Retinal pigment epithelial cell (primary cell): ENCODE measurements at regions not wholly inside any gene's neighbourhood (a gene's known extent, or its start where the extent isn't known, plus 50 kb on each side); places are given as distances from the start of the nearest gene placed in this dataset.

Experiments used
- DNase-seq: peaks from one replicate; pipeline ENCODE4 v3.0.0-alpha.2; 2010; ENCODE audit warnings: low read depth
- H3K4me3 ChIP-seq: 2 replicates; pipeline ENCODE4 v1.5.1; 2011; ENCODE audit warnings: mild to moderate bottlenecking, low read length, control low read depth, moderate library complexity
- CTCF ChIP-seq: conservative IDR thresholded peaks from 2 replicates; pipeline ENCODE4 v1.5.1; 2011; ENCODE audit warnings: low read depth, low read length, control low read depth, inconsistent platforms

GRCh38 chr9:7298123-7298522, 501.5 kb downstream of the DMAC1 start:
- TF ChIP-seq CTCF = no peak
- no peak overlapping the region for H3K4me3 ChIP-seq
- no peak for DNase-seq

GRCh38 chr9:7297521-7297920, 502.1 kb downstream of the DMAC1 start:
- no peak for DNase-seq
- TF ChIP-seq CTCF = no peak
- H3K4me3 ChIP-seq = no peak overlapping the region

DNA sequence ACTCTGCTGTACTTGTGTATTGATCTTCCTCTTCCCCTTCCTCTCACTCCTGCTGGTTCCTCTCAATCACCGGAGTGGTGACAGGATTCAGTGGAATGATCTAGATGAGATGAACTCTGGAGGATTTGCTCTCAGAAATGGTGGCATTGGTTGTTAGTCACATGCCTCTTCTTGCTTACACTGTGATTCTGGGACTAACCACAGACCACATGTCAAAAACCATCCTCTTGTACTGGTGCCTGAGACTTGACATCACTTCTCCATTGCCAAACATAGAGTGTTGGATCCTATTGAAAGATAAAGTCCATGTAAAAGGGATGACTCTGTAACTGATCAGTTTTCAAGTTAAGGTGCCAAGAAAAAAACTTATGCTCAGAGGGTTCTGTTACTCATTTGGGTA, 506.5 kb downstream of the DMAC1 start:
- no peak for DNase-seq
- H3K4me3 ChIP-seq = no peak overlapping the region
- TF ChIP-seq CTCF = no peak

DNA sequence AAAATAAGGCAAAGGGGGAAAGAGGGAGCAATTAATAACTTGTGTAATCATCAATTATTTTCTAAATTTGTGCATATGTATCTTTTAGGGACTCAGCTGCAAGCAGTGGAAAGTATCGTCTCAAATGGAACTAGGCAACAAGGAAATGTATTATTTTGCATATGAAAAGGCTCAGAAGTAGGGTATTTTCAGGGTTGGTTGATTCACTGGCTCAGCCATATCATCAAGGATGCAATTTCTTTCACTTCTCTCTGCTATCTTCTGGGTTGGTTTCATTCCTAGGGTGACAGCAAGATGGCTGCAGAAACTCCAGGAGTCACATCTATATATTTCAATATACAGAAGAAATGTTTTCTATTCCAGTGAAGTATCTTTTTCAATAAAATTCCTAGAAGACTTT, 509.8 kb downstream of the DMAC1 start:
- no peak for TF ChIP-seq CTCF
- no peak for DNase-seq
- H3K4me3 ChIP-seq = no peak overlapping the region

DNA sequence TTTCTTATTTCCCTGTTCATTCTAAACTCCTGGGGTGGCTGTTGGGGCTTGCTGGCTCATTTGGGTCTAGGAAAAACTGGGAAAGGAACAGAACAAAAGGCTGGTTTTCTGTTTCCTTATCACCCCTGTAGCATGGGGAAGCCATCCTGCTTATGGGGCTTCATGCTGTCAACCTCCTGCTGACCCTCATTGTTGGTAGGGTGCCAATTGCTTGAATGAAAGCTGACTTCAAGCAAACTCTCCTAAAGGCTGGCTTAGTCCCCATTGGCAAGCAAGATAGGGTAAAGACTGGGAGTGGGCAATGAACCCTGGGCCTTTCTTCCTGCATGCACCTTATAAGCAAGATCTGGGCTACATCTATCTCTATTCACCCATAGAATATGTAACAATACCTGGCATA, 511.6 kb downstream of the DMAC1 start:
- no peak overlapping the region for H3K4me3 ChIP-seq
- no peak for TF ChIP-seq CTCF
- no peak for DNase-seq

DNA sequence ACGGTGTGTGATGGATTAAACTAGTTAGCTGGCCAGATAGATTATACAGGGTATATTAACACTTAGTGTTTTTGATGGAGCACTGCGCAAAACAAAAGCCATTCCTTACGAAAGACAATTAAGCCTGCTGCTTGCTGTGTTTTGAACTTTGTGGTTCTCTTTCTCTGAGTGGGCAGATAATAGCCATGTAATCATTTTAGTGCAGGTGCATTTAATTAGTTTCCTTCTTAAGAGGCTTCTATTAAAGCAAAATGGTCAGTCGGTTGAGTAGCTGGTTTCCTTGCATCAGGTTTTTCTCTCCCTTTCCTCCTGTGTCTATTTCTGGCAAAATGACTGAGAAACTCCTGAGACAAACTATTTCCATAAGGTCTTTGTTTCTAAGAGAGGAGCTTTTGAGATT, 512.5 kb downstream of the DMAC1 start:
- no peak for TF ChIP-seq CTCF
- no peak overlapping the region for H3K4me3 ChIP-seq
- DNase-seq = no peak

- DNase-seq = no peak
- no peak for TF ChIP-seq CTCF
- no peak overlapping the region for H3K4me3 ChIP-seq
Observed at GRCh38 chr9:7286101-7286500, 513.5 kb downstream of the DMAC1 start.
